HUDEP-2 (cell line): ENCODE measurements at regions not wholly inside any gene's neighbourhood (a gene's known extent, or its start where the extent isn't known, plus 50 kb on each side); places are given as distances from the start of the nearest gene placed in this dataset.

ENCODE experiments used
- DNase-seq, 76 experiments: peaks; one replicate each; lab custom pipeline; 2025; ENCODE audit not compliant: unreplicated experiment in 76 of 76; lab: John Stamatoyannopoulos, UW

- no peak for DNase-seq
These were observed 106.0 kb upstream of the SSTR1 start for GRCh38 chr14:38101679-38102078.

GRCh38 chr14:38103542-38104225, 104.0 kb upstream of the SSTR1 start:
- DNase-seq = no peak

- no peak for DNase-seq
These were observed 102.5 kb upstream of the SSTR1 start for GRCh38 chr14:38105106-38105702.

GRCh38 chr14:38107216-38107631, 100.5 kb upstream of the SSTR1 start:
- DNase-seq = no peak

- no peak for DNase-seq
These were observed 99.0 kb upstream of the SSTR1 start for GRCh38 chr14:38108681-38109080.

- no peak for DNase-seq
These were observed 97.4 kb upstream of the SSTR1 start for GRCh38 chr14:38110258-38110657.

GRCh38 chr14:38111046-38111445, 96.7 kb upstream of the SSTR1 start:
- DNase-seq = no peak

GRCh38 chr14:38113546-38113945, 94.2 kb upstream of the SSTR1 start:
- no peak for DNase-seq

- DNase-seq = no peak
These were observed 90.8 kb upstream of the SSTR1 start for GRCh38 chr14:38116895-38117294.

GRCh38 chr14:38120109-38120508, 87.6 kb upstream of the SSTR1 start:
- no peak for DNase-seq

GRCh38 chr14:38121320-38122020, 86.2 kb upstream of the SSTR1 start:
- DNase-seq = no peak

- DNase-seq = no peak
These were observed 85.5 kb upstream of the SSTR1 start for GRCh38 chr14:38122241-38122640.

GRCh38 chr14:38124506-38124905, 83.2 kb upstream of the SSTR1 start:
- DNase-seq = peak in 14 of 76 experiments; percentile 2 to 52 (median 31)

- no peak for DNase-seq
These were observed 82.1 kb upstream of the SSTR1 start for GRCh38 chr14:38125481-38126037.

- DNase-seq = no peak
These were observed 80.3 kb upstream of the SSTR1 start for GRCh38 chr14:38127356-38127755.

- DNase-seq = no peak
These were observed 79.9 kb upstream of the SSTR1 start for GRCh38 chr14:38127784-38128183.

- no peak for DNase-seq
These were observed 79.1 kb upstream of the SSTR1 start for GRCh38 chr14:38128640-38129039.

- no peak for DNase-seq
These were observed 78.5 kb upstream of the SSTR1 start for GRCh38 chr14:38129192-38129591.

- no peak for DNase-seq
These were observed 78.0 kb upstream of the SSTR1 start for GRCh38 chr14:38129705-38130104.

- no peak for DNase-seq
These were observed 73.2 kb upstream of the SSTR1 start for GRCh38 chr14:38134416-38135030.
